ENCODE measurements at regions not wholly inside any gene's neighbourhood (a gene's known extent, or its start where the extent isn't known, plus 50 kb on each side); places are given as distances from the start of the nearest gene placed in this dataset.

DNA sequence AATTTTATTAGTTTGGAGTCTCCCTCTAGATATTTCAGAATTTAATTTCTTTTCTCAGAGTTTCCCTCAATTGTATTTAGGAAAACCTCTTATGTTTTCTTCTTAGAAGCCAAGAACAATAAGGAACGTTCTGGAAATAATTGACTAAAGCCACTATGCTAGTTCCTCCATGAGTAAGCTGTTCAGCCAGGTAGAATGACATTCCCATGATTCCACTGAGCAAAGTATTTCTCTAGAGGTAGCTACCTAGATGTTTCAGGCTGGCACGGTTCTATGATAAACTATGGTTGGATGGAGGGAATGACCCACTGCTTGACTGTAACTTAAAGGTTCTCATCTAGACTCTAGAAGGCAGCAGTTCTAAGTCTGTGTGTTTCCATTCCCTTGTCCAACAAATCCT is 62.4 kb downstream of the CLDN17 start:
- Mint-ChIP-seq H3K27me3 (ENCODE audit: low read depth) (no peaks in the 10 kb centered on the region), H3K27ac (peak overlapping the region in 1 of 3 experiments; percentile 65), H3K4me1 (no peaks in the 10 kb centered on the region), H3K9me3 (no peaks in the 10 kb centered on the region), H3K4me3 (no peak overlapping the region), H3K36me3 (ENCODE audit: low read depth) (no peaks in the 10 kb centered on the region)
- no peak for TF ChIP-seq CTCF (IDR thresholded peaks at IDR 0.05; ENCODE audit: unreplicated experiment in 3 of 3)

DNA sequence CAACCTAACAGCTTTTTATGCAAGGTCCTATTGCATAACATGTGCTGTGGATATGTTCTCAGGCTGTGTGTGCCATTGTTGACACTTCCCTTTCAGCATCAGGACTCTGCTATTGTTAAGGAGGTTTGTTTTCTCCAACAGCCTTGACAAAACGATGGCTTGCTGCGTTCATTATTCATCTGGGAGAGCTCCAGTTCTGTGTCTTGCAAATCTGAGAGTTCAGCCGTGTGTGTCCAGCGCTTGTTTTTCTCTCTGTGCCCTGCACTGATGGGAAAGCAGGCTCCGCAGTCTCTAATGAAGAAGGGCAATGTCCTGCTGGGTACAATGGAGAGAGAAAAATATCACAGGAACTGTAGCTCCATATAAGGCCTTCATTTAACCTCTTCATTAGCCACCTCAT is 63.7 kb downstream of the CLDN17 start:
- Mint-ChIP-seq H3K9me3 (no peaks in the 10 kb centered on the region), H3K27me3 (ENCODE audit: low read depth) (no peaks in the 10 kb centered on the region), H3K36me3 (ENCODE audit: low read depth) (no peaks in the 10 kb centered on the region), H3K27ac (no peak overlapping the region), H3K4me3 (no peak overlapping the region), H3K4me1 (no peaks in the 10 kb centered on the region)
- no peak for TF ChIP-seq CTCF (IDR thresholded peaks at IDR 0.05; ENCODE audit: unreplicated experiment in 3 of 3)

GRCh38 chr21:30101967-30102366 is 64.6 kb downstream of the CLDN17 start:
- Mint-ChIP-seq H3K4me1 (no peaks in the 10 kb centered on the region), H3K4me3 (no peak overlapping the region), H3K9me3 (no peaks in the 10 kb centered on the region), H3K27me3 (ENCODE audit: low read depth) (no peaks in the 10 kb centered on the region), H3K27ac (peak overlapping the region in 1 of 3 experiments; percentile 6), H3K36me3 (ENCODE audit: low read depth) (no peaks in the 10 kb centered on the region)
- TF ChIP-seq CTCF (IDR thresholded peaks at IDR 0.05; ENCODE audit: unreplicated experiment in 3 of 3): no peak

DNA sequence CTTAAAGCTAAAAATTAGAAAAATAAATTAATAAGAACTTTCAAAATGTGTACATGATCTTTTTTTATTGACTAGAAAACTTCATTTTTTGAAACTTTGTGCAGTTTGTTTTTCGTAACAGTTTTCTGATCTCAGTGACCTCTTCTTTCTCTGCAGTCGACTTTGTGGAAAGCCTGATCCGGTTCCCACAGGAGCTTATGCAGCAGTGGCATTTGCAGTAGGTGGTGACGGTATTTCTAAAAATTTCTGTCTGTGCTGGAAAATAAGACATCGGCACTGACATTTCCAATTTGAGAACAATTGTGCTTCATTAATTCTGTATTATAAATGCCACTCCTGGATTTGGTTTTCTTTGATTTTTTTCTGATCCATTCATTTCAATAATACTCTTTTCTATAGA is 68.8 kb downstream of the CLDN17 start:
- Mint-ChIP-seq H3K36me3 (ENCODE audit: low read depth) (no peaks in the 10 kb centered on the region), H3K4me1 (no peaks in the 10 kb centered on the region), H3K27me3 (ENCODE audit: low read depth) (no peaks in the 10 kb centered on the region), H3K4me3 (no peak overlapping the region), H3K9me3 (no peaks in the 10 kb centered on the region), H3K27ac (no peak overlapping the region)
- TF ChIP-seq CTCF (IDR thresholded peaks at IDR 0.05; ENCODE audit: unreplicated experiment in 3 of 3): no peak

- no peaks in the 10 kb centered on the region for H3K36me3 Mint-ChIP-seq (ENCODE audit: low read depth)
- TF ChIP-seq CTCF (IDR thresholded peaks at IDR 0.05; ENCODE audit: unreplicated experiment in 3 of 3): no peak
- peaks cover 3% of the 10 kb centered on the region for H3K27me3 Mint-ChIP-seq (ENCODE audit: low read depth)
- H3K9me3 Mint-ChIP-seq: peaks cover 2% of the 10 kb centered on the region
- H3K27ac Mint-ChIP-seq: no peak overlapping the region
- no peaks in the 10 kb centered on the region for H3K4me1 Mint-ChIP-seq
- H3K4me3 Mint-ChIP-seq: no peak overlapping the region
Observed at GRCh38 chr21:30083225-30083945, 83.2 kb downstream of the CLDN17 start.

DNA sequence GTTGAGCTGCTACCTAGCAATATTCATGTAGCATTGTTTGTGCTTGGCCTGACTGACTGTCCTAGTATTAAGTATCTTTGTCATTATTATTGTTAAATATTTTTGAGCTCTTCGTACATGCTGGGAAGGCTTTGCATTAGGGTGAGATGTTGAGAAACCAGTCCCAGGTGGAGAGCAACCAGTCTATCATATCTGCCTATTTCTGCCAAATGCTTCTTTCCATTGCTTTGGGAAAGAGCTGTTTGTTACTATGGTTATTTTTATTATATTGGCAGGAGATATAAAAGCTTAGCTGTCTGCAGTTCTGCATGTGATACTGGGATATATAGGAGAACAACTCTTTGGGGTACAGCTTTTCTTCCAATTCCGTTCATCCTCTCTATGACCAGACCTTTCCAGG is 85.1 kb downstream of the CLDN17 start:
- Mint-ChIP-seq H3K4me3 (no peak overlapping the region), H3K4me1 (no peaks in the 10 kb centered on the region), H3K9me3 (peaks cover 10% of the 10 kb centered on the region), H3K27me3 (ENCODE audit: low read depth) (peaks cover 3% of the 10 kb centered on the region), H3K27ac (no peak overlapping the region), H3K36me3 (ENCODE audit: low read depth) (no peaks in the 10 kb centered on the region)
- TF ChIP-seq CTCF (IDR thresholded peaks at IDR 0.05; ENCODE audit: unreplicated experiment in 3 of 3): no peak
